ENCODE measurements at regions not wholly inside any gene's neighbourhood (a gene's known extent, or its start where the extent isn't known, plus 50 kb on each side); places are given as distances from the start of the nearest gene placed in this dataset.

- TF ChIP-seq, protein P1, sequence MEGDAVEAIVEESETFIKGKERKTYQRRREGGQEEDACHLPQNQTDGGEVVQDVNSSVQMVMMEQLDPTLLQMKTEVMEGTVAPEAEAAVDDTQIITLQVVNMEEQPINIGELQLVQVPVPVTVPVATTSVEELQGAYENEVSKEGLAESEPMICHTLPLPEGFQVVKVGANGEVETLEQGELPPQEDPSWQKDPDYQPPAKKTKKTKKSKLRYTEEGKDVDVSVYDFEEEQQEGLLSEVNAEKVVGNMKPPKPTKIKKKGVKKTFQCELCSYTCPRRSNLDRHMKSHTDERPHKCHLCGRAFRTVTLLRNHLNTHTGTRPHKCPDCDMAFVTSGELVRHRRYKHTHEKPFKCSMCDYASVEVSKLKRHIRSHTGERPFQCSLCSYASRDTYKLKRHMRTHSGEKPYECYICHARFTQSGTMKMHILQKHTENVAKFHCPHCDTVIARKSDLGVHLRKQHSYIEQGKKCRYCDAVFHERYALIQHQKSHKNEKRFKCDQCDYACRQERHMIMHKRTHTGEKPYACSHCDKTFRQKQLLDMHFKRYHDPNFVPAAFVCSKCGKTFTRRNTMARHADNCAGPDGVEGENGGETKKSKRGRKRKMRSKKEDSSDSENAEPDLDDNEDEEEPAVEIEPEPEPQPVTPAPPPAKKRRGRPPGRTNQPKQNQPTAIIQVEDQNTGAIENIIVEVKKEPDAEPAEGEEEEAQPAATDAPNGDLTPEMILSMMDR (IDR thresholded peaks at IDR 0.05; ENCODE audit: unreplicated experiment): no peak
- no peak for DNase-seq
- H3K9me3 Mint-ChIP-seq (ENCODE audit: low read depth, unreplicated experiment): peaks cover 2% of the 10 kb centered on the region
- CTCF ChIA-PET: interaction anchor here (0.6 kb wide), 2 partner anchors 182 to 215 kb away, joined by 3 read pairs; no protein-coding TSS in a partner anchor
- H3K27me3 Mint-ChIP-seq (ENCODE audit: unreplicated experiment): no peaks in the 10 kb centered on the region
- peaks cover 14% of the 10 kb centered on the region for H3K36me3 Mint-ChIP-seq (ENCODE audit: insufficient read depth, unreplicated experiment)
- intact Hi-C loops (cut with micrococcal nuclease; ENCODE audit: unreplicated experiment): no loop called here
- no TSS peak for BruUV-seq (replicated peaks)
- no peak overlapping the region for H3K4me3 Mint-ChIP-seq (ENCODE audit: low read depth, unreplicated experiment)
- no peak overlapping the region for H3K27ac Mint-ChIP-seq (ENCODE audit: unreplicated experiment)
- H3K4me1 Mint-ChIP-seq (ENCODE audit: low read depth, unreplicated experiment): peaks cover 40% of the 10 kb centered on the region
These were observed 75.0 kb upstream of the FGF3 start for GRCh38 chr11:69894181-69894611.

DNA sequence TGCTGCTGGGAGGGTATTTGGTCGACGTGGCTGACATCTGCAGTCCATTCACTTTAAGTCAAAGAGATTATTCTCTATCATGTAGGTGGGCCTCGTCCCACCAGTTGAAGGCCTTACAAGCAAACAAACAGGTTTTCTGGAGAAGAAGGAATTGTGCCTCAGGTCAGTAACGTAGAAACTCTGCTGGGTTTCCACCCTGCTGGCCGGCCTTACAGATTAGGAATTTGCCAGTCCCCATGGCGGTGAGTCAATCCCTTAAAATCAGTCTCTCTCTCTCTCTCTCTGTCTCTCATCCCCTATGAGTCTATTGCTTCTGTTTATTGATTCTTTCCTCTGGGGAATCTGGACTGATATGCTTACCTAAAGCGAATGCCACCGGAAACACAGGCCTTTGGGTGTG, 75.4 kb upstream of the FGF3 start:
- Mint-ChIP-seq H3K27ac (ENCODE audit: unreplicated experiment) (no peak overlapping the region), H3K27me3 (ENCODE audit: unreplicated experiment) (no peaks in the 10 kb centered on the region), H3K9me3 (ENCODE audit: low read depth, unreplicated experiment) (peaks cover 2% of the 10 kb centered on the region), H3K4me1 (ENCODE audit: low read depth, unreplicated experiment) (peaks cover 44% of the 10 kb centered on the region), H3K36me3 (ENCODE audit: insufficient read depth, unreplicated experiment) (peaks cover 14% of the 10 kb centered on the region), H3K4me3 (ENCODE audit: low read depth, unreplicated experiment) (no peak overlapping the region)
- BruUV-seq (replicated peaks): no TSS peak
- intact Hi-C loops (cut with micrococcal nuclease; ENCODE audit: unreplicated experiment): no loop called here
- CTCF ChIA-PET: interaction anchor here (0.6 kb wide), 1 partner anchor 182 kb away, joined by 3 read pairs; no protein-coding TSS in a partner anchor
- TF ChIP-seq, protein P1 (IDR thresholded peaks at IDR 0.05; ENCODE audit: unreplicated experiment): no peak
- no peak for DNase-seq

GRCh38 chr11:69896250-69896649, 77.0 kb upstream of the FGF3 start:
- intact Hi-C loops (cut with micrococcal nuclease; ENCODE audit: unreplicated experiment): no loop called here
- H3K36me3 Mint-ChIP-seq (ENCODE audit: insufficient read depth, unreplicated experiment): peaks cover 18% of the 10 kb centered on the region
- TF ChIP-seq, protein P1 (IDR thresholded peaks at IDR 0.05; ENCODE audit: unreplicated experiment): no peak
- no peak for DNase-seq
- H3K4me3 Mint-ChIP-seq (ENCODE audit: low read depth, unreplicated experiment): no peak overlapping the region
- H3K9me3 Mint-ChIP-seq (ENCODE audit: low read depth, unreplicated experiment): peaks cover 2% of the 10 kb centered on the region
- no peak overlapping the region for H3K27ac Mint-ChIP-seq (ENCODE audit: unreplicated experiment)
- CTCF ChIA-PET: no interaction called here
- H3K27me3 Mint-ChIP-seq (ENCODE audit: unreplicated experiment): no peaks in the 10 kb centered on the region
- peaks cover 60% of the 10 kb centered on the region for H3K4me1 Mint-ChIP-seq (ENCODE audit: low read depth, unreplicated experiment)
- BruUV-seq (replicated peaks): no TSS peak

DNA sequence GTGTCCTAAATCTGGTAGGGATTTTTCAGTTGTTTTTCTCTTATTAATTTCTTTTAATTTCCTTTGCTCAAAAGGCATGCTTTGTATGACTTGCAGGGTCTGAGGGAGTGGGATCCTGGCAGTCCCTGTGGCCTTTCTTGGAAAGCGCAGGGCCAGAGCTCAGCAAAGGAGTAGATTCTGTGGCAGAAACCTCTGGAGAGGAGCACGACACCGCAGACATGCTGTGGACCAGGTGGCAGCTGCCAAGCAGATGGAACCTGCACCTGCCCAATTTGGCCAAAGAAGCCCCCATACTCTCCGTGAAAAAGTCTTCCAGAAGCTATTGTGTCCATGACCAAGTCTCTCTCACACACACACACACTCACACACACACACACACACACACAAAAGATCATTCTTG, 78.9 kb upstream of the FGF3 start:
- Mint-ChIP-seq H3K27me3 (ENCODE audit: unreplicated experiment) (no peaks in the 10 kb centered on the region), H3K4me3 (ENCODE audit: low read depth, unreplicated experiment) (no peak overlapping the region), H3K36me3 (ENCODE audit: insufficient read depth, unreplicated experiment) (peaks cover 4% of the 10 kb centered on the region), H3K27ac (ENCODE audit: unreplicated experiment) (no peak overlapping the region), H3K9me3 (ENCODE audit: low read depth, unreplicated experiment) (peaks cover 2% of the 10 kb centered on the region), H3K4me1 (ENCODE audit: low read depth, unreplicated experiment) (peaks cover 60% of the 10 kb centered on the region)
- CTCF ChIA-PET: interaction anchor here (0.7 kb wide), 1 partner anchor 191 kb away, joined by 5 read pairs; no protein-coding TSS in a partner anchor
- no TSS peak for BruUV-seq (replicated peaks)
- TF ChIP-seq, protein P1 (IDR thresholded peaks at IDR 0.05; ENCODE audit: unreplicated experiment): no peak
- no peak for DNase-seq
- intact Hi-C loops (cut with micrococcal nuclease; ENCODE audit: unreplicated experiment): no loop called here
